GM21529 (cell line): ENCODE measurements at regions not wholly inside any gene's neighbourhood (a gene's known extent, or its start where the extent isn't known, plus 50 kb on each side); places are given as distances from the start of the nearest gene placed in this dataset.
A peak's percentile ranks its signal among the peaks of the same experiment; 100 is the strongest.

ENCODE experiments used
- ATAC-seq: cut with Tn5 transposase; IDR thresholded peaks from one replicate; pipeline ENCODE4 v1.9.1; 2021; ENCODE audit not compliant: unreplicated experiment

- no peak for ATAC-seq
Measured at GRCh38 chr9:1658661-1659362, 356.3 kb upstream of the SMARCA2 start.

- no peak for ATAC-seq
Measured at GRCh38 chr9:1659363-1659690, 355.8 kb upstream of the SMARCA2 start.

- no peak for ATAC-seq
Measured at GRCh38 chr9:1668441-1668840, 346.7 kb upstream of the SMARCA2 start.

DNA sequence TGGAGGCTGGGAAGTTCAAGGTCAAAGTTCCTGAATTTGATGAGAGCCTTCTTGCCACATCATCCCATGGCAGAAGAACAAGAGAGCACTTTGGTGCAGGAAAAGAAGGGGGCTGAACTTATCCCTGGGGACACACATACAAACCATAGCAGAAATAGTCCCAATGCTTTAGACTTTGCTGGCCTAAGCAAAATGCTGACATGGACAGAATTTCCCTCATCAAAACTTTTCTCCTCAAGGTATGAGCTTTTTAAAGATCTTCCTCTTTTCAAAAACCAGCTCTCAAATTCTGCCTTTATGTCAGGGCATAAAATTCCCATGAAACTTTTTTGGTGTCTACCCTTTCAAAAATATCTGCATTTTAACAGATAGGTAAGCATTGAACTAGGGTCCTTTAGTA is 341.8 kb upstream of the SMARCA2 start:
- no peak for ATAC-seq

GRCh38 chr9:1676771-1677170 is 338.4 kb upstream of the SMARCA2 start:
- no peak for ATAC-seq

DNA sequence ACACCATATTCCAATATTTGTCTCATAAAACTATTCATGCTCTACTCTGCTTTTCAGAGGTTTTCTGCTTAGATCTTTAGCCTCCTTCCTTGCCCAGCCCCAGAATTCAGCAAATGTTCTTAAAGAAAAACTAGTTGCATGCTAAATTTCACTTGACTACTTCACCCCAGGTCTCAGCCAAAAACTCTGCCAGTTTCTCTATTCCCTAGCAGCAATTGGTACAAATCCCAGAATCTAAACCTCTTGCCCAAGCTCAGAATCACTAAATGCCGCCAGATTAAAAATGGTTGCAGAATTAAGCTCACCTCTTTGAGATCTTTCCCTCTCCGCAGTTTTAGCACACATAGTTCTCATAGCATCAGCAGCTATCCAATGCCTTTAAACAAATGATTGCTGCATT is 331.2 kb upstream of the SMARCA2 start:
- ATAC-seq: no peak

DNA sequence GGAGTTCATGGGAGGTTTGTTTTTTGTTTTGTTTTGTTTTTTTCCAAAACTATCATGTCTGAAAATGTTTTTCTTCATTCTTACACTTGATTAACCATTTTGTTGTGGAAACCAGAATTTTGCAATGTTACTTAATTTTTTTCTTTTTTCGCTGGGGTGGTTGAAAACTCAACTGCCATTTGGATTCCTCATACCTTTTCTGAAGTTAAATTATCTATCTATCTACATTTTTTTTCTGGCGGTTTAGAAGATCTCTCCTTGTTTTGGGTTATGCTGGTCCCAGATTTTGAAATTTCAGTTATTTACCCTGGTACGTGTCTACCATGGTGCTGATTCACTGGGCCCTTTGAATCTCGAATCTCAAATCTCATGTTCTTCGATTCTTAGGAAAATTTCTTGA is 316.2 kb upstream of the SMARCA2 start:
- ATAC-seq: no peak

GRCh38 chr9:1701113-1701512 is 314.0 kb upstream of the SMARCA2 start:
- no peak for ATAC-seq

DNA sequence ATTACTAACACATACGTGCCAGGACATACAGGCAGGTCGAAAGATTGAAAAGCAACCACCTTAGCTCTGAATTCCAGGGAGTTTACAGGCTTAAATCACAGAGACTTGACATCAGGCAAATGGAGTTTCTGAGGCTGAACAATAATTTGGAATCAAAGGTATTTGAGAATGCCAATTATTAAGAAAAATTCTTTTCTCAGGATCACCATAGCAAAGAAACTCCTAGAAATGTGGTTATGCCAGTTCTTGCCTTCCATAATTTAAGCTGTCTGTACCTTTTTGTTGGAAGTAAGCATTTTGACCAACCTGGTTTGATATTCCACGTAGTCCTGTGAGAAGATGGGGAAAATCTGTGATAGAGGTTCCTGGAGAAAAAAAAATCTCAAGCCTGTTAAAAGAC is 312.4 kb upstream of the SMARCA2 start:
- ATAC-seq: no peak

DNA sequence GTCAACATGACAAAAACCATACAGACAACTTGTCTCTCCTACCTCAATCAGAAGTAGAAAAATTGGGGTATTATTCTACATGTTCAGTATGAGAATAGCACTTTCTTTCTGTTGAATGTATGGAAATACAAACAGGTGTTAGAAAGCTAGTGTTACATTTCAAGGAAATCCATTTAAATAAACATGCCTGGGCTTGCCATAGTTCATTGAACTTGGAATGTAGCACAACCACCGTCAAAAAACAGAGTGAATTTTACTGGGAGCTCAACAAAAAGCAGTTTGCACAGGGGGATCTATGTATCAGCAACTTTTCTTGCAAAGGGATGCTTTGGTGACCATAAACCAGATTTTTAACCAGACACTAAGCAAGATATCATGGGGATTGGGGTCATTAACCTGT is 307.9 kb upstream of the SMARCA2 start:
- no peak for ATAC-seq

DNA sequence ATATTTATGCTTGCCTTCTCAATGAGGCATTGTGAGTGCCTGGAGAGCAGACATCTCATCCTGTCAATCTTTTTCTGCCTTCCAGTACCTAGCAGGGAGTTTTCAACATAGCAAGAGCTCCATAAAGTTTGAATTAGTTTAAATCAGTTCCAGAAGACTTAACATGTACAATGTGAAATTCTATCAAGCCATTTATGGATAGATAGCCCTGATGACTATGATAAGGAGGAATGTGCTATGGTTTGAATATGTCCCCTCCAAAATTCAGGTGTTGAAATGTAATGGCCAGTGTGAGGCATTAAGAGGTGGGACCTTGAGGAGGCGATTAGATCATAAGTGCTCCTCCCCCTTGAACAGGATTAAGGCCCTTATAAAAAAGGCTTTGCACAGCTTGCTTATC is 306.9 kb upstream of the SMARCA2 start:
- no peak for ATAC-seq

DNA sequence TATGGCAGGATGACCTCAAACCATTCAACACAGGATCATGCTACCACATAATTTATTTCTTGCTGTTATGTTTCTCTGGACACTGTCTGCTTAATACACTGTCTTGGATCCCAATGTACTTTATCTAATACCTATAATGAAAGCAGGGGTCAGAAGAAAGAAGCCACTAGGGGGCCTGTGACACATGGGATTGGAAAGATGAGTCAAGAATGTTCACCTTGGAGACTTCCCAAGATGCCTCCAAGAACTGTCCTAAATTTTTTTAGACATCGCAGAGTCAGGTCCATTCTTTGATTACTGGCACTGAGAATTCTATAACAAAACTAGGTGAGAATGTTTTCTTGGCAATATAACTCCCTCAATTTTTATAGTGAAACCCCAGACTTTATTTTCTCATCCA is 305.8 kb upstream of the SMARCA2 start:
- no peak for ATAC-seq

DNA sequence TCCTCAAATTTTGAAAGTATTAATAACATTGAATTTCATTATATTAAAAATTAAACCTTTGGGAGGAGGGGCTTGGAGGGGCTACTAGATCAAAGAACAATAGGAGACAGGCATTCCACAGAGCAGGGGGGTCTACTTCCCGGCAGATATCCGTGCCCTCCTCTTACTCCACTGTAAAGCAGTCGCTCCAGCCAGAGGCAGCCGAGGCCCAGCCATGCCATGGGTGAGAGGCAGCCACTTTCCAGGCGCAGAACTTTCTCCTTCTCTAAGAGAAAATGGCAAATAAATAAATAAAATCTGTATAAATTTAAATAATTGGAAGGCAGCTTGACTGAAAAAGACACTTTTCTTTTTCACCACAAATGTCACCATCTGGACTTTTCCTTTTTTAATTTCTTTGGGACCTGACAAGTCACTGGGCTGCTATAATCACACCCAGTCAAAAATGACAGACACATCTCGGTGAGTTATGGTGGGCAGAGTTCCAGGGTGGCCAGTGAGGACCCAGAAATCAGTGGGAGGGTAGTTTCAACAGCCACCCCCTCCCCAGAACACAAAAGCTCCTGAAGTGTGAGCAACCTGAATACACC is 302.2 kb upstream of the SMARCA2 start:
- ATAC-seq: no peak

DNA sequence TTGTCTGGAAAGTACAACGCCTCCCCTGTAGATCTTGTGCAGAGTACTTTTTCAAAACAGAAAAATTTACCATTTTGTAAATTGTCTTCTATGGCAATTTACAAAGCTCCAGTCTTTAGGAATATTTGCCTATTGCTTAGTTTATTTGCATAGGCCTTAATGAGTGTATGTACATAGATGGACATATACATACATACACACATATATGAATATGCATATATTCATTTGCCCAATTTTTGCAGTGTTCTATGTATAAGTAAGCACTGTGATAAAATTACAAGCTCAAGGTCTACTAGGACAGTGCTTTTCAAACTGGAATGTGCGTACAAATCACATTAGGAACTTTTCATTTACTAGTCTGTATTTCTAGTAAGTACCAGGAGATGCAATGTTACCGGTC is 301.3 kb upstream of the SMARCA2 start:
- ATAC-seq: no peak

DNA sequence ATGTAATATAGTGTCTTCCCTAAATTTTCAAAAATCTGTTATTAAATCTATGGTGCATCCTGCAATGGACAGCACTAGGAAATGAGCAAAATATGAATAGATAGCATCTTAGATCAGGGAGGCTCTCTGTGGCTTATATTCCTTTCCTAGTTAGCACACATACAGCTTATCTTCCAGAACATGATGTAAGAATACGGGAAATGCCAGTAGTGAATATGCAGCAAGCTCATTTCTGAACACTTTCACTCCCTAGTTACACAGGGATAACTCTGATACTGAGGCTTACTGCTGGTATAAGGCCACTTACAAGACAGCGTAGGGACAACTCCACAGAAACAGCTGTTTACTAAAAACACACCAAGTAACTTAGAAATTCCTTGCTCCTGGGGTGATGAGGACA is 297.3 kb upstream of the SMARCA2 start:
- no peak for ATAC-seq

- no peak for ATAC-seq
Measured at GRCh38 chr9:1718836-1719235, 296.3 kb upstream of the SMARCA2 start.

- ATAC-seq: no peak
Measured at GRCh38 chr9:1721196-1721595, 294.0 kb upstream of the SMARCA2 start.

DNA sequence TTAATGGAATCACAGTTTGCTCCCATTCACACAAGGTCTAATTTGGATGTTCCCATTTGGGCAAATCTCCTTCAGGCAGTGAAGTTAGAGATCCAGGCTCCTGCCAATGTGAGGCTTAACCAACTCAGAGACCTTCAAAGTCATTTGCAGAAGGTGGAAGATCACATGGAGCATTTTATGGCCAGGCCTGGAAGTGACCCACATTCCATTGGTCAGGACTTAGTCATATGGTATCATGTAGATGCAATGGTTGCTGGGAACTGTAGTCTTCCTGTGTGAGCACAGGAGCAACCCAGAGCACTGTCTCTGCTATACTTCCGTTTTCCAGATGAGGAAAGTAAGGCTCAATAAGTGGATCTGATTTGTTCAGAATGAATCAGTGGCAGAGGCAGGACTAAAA is 292.7 kb upstream of the SMARCA2 start:
- peak; percentile 51 for ATAC-seq

DNA sequence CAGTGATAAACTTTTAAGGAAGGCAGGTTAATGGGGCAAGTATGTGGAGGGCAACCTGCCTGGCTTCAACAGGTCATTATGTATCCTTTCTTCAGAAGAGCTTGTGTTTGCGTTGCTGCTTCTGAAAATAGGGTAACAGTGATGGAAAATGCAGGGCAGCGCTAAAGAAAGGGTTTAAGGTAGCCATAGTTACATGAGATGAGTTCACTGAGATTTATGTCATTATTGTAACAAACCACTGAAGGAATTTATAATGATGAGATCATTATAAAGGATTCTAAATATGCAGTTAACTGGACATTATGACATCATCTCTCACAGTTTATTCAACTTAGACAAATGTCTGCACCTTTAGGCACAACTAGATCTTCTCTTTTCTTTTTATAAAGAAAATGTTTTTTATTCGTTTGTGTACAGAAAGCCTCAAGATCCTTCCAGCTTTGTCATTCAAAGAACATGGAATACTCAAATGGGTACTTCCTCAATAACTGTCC is 291.6 kb upstream of the SMARCA2 start:
- ATAC-seq: no peak

GRCh38 chr9:1726993-1727759 is 288.0 kb upstream of the SMARCA2 start:
- peak; percentile 66 for ATAC-seq

GRCh38 chr9:1729631-1730030 is 285.5 kb upstream of the SMARCA2 start:
- ATAC-seq: no peak

DNA sequence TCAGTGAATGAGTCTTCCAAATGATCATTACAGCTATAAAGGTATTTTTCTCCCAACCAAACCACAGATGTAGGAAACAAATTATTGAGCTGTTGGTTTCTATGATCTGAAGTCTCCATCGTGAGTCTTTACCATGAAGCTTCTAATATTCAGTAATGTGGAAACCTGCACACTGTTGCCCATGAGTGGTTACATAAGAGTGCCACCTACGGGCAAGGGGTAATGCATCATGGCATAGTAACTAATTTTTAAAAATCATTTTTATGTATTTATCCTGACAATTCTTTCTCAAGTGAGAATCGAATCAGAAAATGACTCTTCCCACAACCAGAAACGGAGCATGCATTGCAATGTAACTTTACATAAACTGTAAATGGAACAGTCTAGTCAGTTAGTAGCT is 282.5 kb upstream of the SMARCA2 start:
- ATAC-seq: no peak
